ENCODE measurements at regions not wholly inside any gene's neighbourhood (a gene's known extent, or its start where the extent isn't known, plus 50 kb on each side); places are given as distances from the start of the nearest gene placed in this dataset.

DNA sequence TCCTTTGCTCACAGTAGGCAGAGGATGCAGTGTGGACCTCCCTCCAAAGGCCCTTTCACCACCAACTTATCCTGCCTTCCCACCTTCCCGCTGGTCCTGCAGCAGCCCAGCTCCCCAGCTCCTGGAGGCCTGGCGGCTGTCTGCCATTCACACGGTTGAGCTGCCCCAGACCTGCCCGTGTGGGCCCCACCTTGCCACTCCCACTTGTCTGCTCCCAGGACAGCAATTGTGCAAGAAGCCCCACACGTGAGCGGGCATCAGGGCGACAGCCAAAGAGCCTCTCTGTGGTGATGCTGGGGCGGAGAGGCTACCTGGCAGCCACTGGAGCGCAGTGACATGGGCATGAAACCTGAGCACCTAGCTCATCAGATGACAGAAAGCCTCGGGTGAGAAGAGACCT is 248.6 kb upstream of the MAF start:
- intact Hi-C loops (cut with DNase I), result loop anchor here (2.0 kb wide), 1 partner anchor 80 kb away; no protein-coding TSS in a partner anchor
- Histone ChIP-seq H3K27ac (peak overlapping the region in 3 of 4 donors; percentile 14 to 33 (median 24)), H3K4me1 (peaks cover 0 to 37% (median 35%) of the 10 kb centered on the region in 4 donors), H3K27me3 (no peaks in the 10 kb centered on the region), H3K4me3 (no peak overlapping the region), H3K36me3 (no peaks in the 10 kb centered on the region), H3K9me3 (no peaks in the 10 kb centered on the region)
- DNase-seq, result peak; percentile 68
- WGBS, 2 donors, result 65 to 84% methylated on average over 10 of the region's 10 CpGs
- no peak for TF ChIP-seq POLR2A (IDR thresholded peaks at IDR 0.05)
- TF ChIP-seq, protein P1, sequence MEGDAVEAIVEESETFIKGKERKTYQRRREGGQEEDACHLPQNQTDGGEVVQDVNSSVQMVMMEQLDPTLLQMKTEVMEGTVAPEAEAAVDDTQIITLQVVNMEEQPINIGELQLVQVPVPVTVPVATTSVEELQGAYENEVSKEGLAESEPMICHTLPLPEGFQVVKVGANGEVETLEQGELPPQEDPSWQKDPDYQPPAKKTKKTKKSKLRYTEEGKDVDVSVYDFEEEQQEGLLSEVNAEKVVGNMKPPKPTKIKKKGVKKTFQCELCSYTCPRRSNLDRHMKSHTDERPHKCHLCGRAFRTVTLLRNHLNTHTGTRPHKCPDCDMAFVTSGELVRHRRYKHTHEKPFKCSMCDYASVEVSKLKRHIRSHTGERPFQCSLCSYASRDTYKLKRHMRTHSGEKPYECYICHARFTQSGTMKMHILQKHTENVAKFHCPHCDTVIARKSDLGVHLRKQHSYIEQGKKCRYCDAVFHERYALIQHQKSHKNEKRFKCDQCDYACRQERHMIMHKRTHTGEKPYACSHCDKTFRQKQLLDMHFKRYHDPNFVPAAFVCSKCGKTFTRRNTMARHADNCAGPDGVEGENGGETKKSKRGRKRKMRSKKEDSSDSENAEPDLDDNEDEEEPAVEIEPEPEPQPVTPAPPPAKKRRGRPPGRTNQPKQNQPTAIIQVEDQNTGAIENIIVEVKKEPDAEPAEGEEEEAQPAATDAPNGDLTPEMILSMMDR (IDR thresholded peaks at IDR 0.05), result no peak
- no peak for TF ChIP-seq EP300 (IDR thresholded peaks at IDR 0.05)
- no peak for TF ChIP-seq POLR2AphosphoS5 (IDR thresholded peaks at IDR 0.05)

DNA sequence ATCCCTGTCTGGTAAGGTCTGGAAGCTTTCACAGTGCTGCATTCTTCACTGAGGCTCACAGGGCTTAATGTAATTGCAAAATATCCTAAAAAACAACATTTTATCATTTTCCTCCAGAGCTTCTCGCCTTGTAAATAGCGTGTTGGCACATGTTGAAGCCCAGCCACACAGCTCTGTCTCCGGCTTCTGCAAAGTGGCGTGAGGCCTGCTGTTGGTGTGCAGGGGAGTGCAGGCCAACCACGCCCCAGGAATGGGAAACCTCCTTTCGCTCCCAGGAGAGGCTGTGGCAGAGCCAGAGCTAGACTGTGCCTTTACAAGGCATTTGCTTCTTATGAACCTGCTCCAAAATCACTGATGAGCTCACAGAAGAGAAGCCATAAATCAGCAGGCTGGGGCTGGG is 248.2 kb upstream of the MAF start:
- no peaks in the 10 kb centered on the region for H3K36me3 ChIP-seq
- no peak for DNase-seq
- intact Hi-C loops (cut with DNase I), result loop anchor here (2.0 kb wide), 1 partner anchor 80 kb away; no protein-coding TSS in a partner anchor
- no peaks in the 10 kb centered on the region for H3K9me3 ChIP-seq
- H3K27me3 ChIP-seq, result no peaks in the 10 kb centered on the region
- 85 to 95% methylated on average over 6 of the region's 6 CpGs for WGBS, 2 donors
- H3K27ac ChIP-seq, result peak overlapping the region in 3 of 4 donors; percentile 14 to 33 (median 24)
- peaks cover 0 to 37% (median 35%) of the 10 kb centered on the region in 4 donors for H3K4me1 ChIP-seq
- H3K4me3 ChIP-seq, result no peak overlapping the region
- TF ChIP-seq POLR2AphosphoS5 (IDR thresholded peaks at IDR 0.05) (no peak), EP300 (IDR thresholded peaks at IDR 0.05) (no peak)
- TF ChIP-seq, protein P1 (IDR thresholded peaks at IDR 0.05), result no peak

DNA sequence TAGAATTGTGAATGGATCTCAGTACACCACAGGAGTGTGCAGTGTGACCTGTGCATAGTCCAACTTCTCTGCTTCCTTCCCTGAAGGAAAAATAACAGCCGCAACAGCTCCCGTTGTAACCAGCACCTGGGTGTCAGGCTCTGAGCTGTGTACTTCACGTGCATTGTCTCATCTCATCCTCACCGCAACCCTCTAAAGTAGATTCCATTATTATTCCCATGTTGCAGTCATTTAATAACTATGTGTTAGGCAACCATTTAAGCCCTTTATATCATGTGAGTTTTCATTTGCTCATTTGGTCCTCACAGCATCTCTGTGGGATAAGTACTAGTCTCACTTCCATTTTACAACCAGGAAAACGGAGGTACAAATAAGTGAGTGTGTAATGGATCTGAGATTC is 247.0 kb upstream of the MAF start:
- Histone ChIP-seq H3K27me3 (no peaks in the 10 kb centered on the region), H3K4me1 (peaks cover 3 to 37% (median 35%) of the 10 kb centered on the region in 4 donors), H3K9me3 (no peaks in the 10 kb centered on the region), H3K4me3 (no peak overlapping the region), H3K27ac (no peak overlapping the region), H3K36me3 (no peaks in the 10 kb centered on the region)
- no peak for DNase-seq
- TF ChIP-seq, protein P1 (IDR thresholded peaks at IDR 0.05), result no peak
- TF ChIP-seq EP300 (IDR thresholded peaks at IDR 0.05) (no peak), POLR2A (IDR thresholded peaks at IDR 0.05) (no peak), POLR2AphosphoS5 (IDR thresholded peaks at IDR 0.05) (no peak)
- WGBS, 2 donors, result 78 to 79% methylated on average over 5 of the region's 5 CpGs
- intact Hi-C loops (cut with DNase I), result no loop called here

DNA sequence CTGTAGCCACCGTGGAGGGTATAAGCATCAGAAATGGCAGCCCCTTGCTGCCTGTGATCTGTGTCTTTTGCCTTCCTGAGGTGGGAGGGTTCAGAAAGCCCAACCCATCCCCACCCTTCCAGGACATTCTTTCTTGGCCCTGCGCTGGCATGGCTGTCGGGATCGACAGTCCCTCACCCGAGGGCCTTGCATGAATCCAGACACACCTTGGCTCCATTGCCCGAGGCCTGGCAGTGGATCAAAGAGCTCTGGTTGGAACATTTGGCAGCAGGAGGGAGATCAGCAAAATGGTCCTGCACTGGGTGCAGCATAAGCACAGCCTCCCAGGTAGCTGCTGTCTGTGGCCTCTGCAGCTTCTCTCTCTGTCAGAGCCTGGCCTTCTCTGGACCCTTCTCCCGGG is 246.6 kb upstream of the MAF start:
- intact Hi-C loops (cut with DNase I), result no loop called here
- H3K36me3 ChIP-seq, result no peaks in the 10 kb centered on the region
- H3K27me3 ChIP-seq, result no peaks in the 10 kb centered on the region
- no peak overlapping the region for H3K4me3 ChIP-seq
- 49 to 76% methylated on average over 7 of the region's 7 CpGs for WGBS, 2 donors
- H3K27ac ChIP-seq, result no peak overlapping the region
- H3K4me1 ChIP-seq, result peaks cover 3 to 37% (median 35%) of the 10 kb centered on the region in 4 donors
- TF ChIP-seq POLR2AphosphoS5 (IDR thresholded peaks at IDR 0.05), result no peak
- no peak for TF ChIP-seq POLR2A (IDR thresholded peaks at IDR 0.05)
- TF ChIP-seq EP300 (IDR thresholded peaks at IDR 0.05), result no peak
- TF ChIP-seq, protein P1 (IDR thresholded peaks at IDR 0.05), result no peak
- H3K9me3 ChIP-seq, result no peaks in the 10 kb centered on the region
- no peak for DNase-seq

DNA sequence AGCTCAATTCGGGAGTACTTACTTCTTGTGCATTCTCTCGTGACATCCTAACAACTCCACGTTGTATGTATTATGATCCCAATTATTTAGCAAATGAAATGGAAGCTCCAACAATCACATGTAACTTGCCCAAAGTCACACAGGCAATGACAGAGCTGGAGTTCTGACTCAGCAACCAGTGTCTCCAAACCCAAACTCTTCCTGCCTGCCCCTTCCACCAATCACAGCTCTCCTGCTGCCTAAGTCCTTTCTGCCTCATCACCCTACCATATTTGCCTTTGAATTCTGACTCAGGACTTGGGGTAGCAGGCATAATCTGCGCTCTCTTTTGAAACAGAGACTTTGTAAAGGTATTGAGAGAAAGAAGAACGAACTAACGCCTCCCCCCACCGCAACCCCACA is 245.2 kb upstream of the MAF start:
- Histone ChIP-seq H3K27ac (no peak overlapping the region), H3K9me3 (no peaks in the 10 kb centered on the region), H3K36me3 (no peaks in the 10 kb centered on the region), H3K4me3 (no peak overlapping the region), H3K27me3 (no peaks in the 10 kb centered on the region), H3K4me1 (peaks cover 3 to 33% (median 31%) of the 10 kb centered on the region in 4 donors)
- 94 to 95% methylated on average over 7 of the region's 7 CpGs for WGBS, 2 donors
- TF ChIP-seq POLR2A (IDR thresholded peaks at IDR 0.05) (no peak), POLR2AphosphoS5 (IDR thresholded peaks at IDR 0.05) (no peak), EP300 (IDR thresholded peaks at IDR 0.05) (no peak)
- TF ChIP-seq, protein P1 (IDR thresholded peaks at IDR 0.05), result no peak
- DNase-seq, result no peak
- intact Hi-C loops (cut with DNase I), result no loop called here
